Retinal pigment epithelial cell (primary cell): ENCODE measurements at regions not wholly inside any gene's neighbourhood (a gene's known extent, or its start where the extent isn't known, plus 50 kb on each side); places are given as distances from the start of the nearest gene placed in this dataset.

ENCODE experiments used
- DNase-seq: peaks from one replicate; pipeline ENCODE4 v3.0.0-alpha.2; 2010; ENCODE audit warnings: low read depth
- H3K4me3 ChIP-seq: 2 replicates; pipeline ENCODE4 v1.5.1; 2011; ENCODE audit warnings: mild to moderate bottlenecking, low read length, control low read depth, moderate library complexity
- TF ChIP-seq, protein P1 (sequence below): conservative IDR thresholded peaks from 2 replicates; pipeline ENCODE4 v1.5.1; 2011; ENCODE audit warnings: low read depth, low read length, control low read depth, inconsistent platforms

DNA sequence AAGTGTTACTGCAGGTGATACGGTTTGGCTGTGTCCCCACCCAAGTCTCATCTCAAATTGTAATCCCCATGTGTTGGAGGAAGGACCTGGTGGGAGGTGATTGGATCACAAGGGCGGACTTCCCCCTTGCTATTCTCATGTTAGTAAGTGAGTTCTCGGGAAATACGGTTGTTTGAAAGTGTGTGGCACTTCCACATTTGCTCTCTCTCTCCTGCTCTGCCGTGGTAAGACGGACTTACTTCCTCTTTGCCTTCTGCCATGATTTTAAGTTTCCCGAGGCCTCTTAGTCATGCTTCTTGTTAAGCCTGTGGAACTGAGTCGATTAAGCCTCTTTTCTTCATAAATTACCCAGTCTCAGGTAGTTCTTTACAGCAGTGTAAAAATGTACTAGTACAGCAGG, 65.2 kb upstream of the SLC7A11 start:
- no peak overlapping the region for H3K4me3 ChIP-seq
- TF ChIP-seq, protein P1, sequence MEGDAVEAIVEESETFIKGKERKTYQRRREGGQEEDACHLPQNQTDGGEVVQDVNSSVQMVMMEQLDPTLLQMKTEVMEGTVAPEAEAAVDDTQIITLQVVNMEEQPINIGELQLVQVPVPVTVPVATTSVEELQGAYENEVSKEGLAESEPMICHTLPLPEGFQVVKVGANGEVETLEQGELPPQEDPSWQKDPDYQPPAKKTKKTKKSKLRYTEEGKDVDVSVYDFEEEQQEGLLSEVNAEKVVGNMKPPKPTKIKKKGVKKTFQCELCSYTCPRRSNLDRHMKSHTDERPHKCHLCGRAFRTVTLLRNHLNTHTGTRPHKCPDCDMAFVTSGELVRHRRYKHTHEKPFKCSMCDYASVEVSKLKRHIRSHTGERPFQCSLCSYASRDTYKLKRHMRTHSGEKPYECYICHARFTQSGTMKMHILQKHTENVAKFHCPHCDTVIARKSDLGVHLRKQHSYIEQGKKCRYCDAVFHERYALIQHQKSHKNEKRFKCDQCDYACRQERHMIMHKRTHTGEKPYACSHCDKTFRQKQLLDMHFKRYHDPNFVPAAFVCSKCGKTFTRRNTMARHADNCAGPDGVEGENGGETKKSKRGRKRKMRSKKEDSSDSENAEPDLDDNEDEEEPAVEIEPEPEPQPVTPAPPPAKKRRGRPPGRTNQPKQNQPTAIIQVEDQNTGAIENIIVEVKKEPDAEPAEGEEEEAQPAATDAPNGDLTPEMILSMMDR, result no peak
- DNase-seq, result no peak

DNA sequence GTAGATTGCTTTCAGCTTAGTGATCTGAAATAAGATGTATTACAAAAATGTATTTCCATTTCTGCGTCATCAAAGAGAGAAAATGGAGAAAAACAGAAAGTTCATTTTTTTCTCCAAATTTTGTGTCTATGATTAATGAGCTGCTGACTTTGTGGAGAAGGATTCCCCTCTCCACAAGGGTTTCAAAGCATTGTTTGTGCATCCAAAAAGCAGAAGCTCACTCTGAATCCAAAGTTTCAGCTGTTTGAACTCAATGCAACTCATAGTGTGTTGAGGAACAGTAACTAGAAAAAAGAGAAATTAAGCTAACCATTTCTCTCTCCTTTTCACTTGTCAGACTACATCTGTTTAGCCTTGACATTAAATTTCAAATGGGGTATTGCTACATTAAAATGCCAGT, 62.9 kb upstream of the SLC7A11 start:
- TF ChIP-seq, protein P1, result no peak
- no peak overlapping the region for H3K4me3 ChIP-seq
- no peak for DNase-seq

DNA sequence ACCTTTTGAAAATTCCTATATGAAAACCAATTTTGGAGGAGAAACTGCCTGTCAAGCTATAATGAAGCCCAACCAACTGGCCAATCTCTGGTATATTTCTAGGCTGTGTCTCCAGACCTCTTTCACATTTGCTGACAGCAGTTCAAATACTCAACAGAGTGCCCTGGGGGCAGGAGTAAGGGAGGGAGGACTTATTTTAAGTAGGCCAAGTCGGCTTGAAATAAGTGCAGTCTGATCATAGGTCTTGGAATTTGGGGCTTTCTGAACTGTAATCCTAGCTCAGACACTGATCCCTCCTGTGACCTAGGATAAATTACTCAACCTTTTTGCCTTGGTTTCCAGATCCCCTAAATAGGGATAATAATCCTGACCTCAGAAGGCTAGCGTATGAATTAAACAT, 59.4 kb upstream of the SLC7A11 start:
- no peak overlapping the region for H3K4me3 ChIP-seq
- TF ChIP-seq, protein P1, result no peak
- DNase-seq, result no peak

DNA sequence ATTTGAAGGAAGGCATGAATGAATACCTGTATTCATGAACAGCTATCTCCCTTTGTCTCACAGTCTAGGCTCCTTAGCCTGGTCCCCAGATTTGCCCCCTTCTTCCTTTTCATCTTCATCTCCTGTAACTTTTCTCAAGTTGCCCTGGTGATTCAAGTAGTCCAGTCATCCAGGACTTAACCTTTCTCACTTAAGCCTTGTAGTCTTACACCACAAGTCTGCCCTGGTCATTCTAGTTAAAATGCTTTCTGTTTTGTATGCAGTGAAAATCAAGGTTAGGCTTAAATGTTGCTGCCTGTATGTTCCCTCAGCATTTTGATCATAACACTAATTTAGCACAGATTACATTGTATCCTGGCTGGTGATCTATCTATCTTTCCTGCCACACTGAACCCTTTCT, 58.5 kb upstream of the SLC7A11 start:
- TF ChIP-seq, protein P1, result no peak
- no peak overlapping the region for H3K4me3 ChIP-seq
- DNase-seq, result no peak

DNA sequence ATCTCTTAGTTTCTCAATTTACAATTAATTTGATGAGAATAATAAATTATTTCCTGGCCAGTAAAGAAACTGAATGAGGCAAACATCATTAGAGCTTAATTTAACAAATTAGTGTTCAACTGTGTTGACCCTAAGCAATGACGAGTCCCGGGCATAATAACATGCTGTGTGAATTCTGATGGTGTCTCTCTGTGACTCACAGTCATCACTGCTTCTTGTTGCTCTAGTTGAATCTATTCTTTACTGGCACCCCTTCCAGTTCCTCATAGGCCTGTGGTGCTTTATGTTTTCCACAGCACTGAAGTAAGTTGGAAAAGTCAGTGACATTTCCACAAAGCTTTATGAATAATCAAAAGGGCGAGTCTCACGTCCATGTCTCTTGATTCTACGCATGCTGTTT, 57.7 kb upstream of the SLC7A11 start:
- no peak for DNase-seq
- no peak overlapping the region for H3K4me3 ChIP-seq
- TF ChIP-seq, protein P1, result no peak

DNA sequence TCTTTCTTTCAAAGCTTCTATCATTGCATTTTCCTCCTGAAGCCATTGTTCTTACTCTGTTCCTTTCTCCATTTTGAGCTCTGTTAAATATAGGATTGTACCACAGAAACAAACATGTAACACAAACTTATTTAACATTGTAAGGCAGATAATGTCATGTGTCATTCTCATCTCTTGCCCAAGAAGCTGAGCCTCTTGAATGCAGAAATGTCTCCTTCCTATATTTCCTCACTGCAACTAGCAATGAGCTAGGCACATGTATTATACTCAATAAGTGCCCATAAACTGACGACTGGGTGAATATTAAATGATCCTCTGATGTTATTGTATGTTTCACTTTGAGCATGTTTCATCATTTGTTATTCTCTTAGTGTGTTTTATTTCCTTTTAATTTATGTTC, 56.7 kb upstream of the SLC7A11 start:
- H3K4me3 ChIP-seq, result no peak overlapping the region
- no peak for DNase-seq
- TF ChIP-seq, protein P1, result no peak

DNA sequence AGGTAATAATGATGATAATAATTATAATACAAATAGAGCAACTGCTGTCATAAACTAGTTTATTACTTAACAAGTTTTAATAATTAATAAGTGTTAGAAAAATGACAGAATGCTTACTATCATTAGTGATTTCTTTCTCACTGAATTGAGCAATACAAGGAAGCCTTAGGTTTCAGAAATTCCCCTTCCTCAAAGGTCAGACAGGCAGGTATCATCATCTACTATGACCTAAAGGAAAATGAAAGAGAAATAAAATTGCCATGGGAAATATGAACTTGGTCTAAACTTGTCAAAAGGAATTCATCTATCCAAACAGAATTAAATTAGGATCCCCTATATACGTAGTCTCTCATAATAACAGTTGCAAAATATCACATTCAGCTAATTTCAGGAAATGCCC, 56.3 kb upstream of the SLC7A11 start:
- no peak for DNase-seq
- TF ChIP-seq, protein P1, result no peak
- H3K4me3 ChIP-seq, result no peak overlapping the region
